Small intestine (tissue), 7 donors: ENCODE measurements at regions not wholly inside any gene's neighbourhood (a gene's known extent, or its start where the extent isn't known, plus 50 kb on each side); places are given as distances from the start of the nearest gene placed in this dataset.
A peak's percentile ranks its signal among the peaks of the same experiment; 100 is the strongest.

Experiments used
- DNase-seq, 2 donors: peaks; one replicate each; pipeline versions ENCODE4 v3.0.0 to v3.0.0-alpha.2; 2013
- FAIRE-seq: peaks from 2 replicates; lab custom pipeline; 2012; peaks lifted over from hg19 to GRCh38; lab: Jason Lieb, UNC
- H3K27ac ChIP-seq, 3 donors: one replicate each; pipeline ENCODE4 v1.5.1; 2013; ENCODE audit warnings: low read length in 2 of 3, mild to moderate bottlenecking in 2 of 3, control low read depth in 1 of 3, inconsistent platforms in 1 of 3, low read depth in 1 of 3, moderate library complexity in 1 of 3
- H3K27me3 ChIP-seq, 3 donors: one replicate each; pipeline ENCODE4 v1.6.1; 2013; ENCODE audit warnings: low read length in 3 of 3, inconsistent platforms in 1 of 3; ENCODE audit not compliant: control insufficient read depth in 3 of 3, insufficient read depth in 3 of 3
- H3K36me3 ChIP-seq, 3 donors: one replicate each; pipeline ENCODE4 v1.6.1; 2013; ENCODE audit warnings: low read length in 3 of 3, inconsistent platforms in 1 of 3, low read depth in 1 of 3, mild to moderate bottlenecking in 1 of 3, moderate library complexity in 1 of 3; ENCODE audit not compliant: control insufficient read depth in 3 of 3, insufficient read depth in 2 of 3
- H3K4me1 ChIP-seq, 3 donors: one replicate each; pipeline ENCODE4 v1.6.1; 2013; ENCODE audit warnings: low read length in 2 of 3, inconsistent platforms in 1 of 3, low read depth in 1 of 3, mild to moderate bottlenecking in 1 of 3, moderate library complexity in 1 of 3; ENCODE audit not compliant: control insufficient read depth in 3 of 3, insufficient read depth in 2 of 3
- H3K4me3 ChIP-seq, 3 donors: one replicate each; pipeline ENCODE4 v1.5.1; 2013; ENCODE audit warnings: low read length in 3 of 3, control low read depth in 1 of 3, inconsistent platforms in 1 of 3, low read depth in 1 of 3, mild to moderate bottlenecking in 1 of 3, moderate library complexity in 1 of 3
- H3K9me3 ChIP-seq, 2 donors: one replicate each; pipeline ENCODE4 v1.6.1; 2013; ENCODE audit warnings: low read depth in 1 of 2, low read length in 1 of 2; ENCODE audit not compliant: control insufficient read depth in 2 of 2, insufficient read depth in 1 of 2
- WGBS, 3 donors: extraction: QIAGEN DNeasy Blood & Tissue Kit; methylation state at CpG; one replicate each; pipeline ENCODE4 v1.1.7; 2013; 5-methylcytosine and 5-hydroxymethylcytosine counted together
- donor health status: healthy with polysubstance abuse.
- donor health status: control.
- donor health status: control.
- donor health status: Bipolar disorder and iron deficiency.
- donor health status: healthy.

GRCh38 chr10:113219446-113219845 lies 269.4 kb downstream of the TCF7L2 start:
- WGBS, 3 donors: 95 to 96% (median 96%) methylated on average over 7 of the region's 7 CpGs
- FAIRE-seq: no peak

DNA sequence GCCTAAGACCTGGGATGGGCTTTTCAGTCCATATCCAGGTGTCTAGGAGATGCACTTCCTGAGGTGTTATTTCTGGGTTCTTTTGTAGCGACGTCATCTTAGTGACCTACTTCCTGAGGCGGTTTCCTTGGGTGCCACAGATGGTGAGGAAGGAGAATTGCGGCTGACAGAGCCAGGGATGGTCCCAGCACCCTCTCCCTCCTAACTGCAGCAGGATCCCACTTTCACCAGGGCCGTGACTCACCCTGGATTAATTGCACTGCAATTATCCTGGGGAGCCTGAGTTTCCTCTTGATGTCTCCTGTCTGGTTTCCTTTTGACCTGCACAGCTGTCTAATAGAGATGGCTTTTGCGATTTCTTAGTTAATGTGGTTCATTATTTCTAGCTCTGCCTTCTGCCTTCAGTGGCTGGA lies 271.7 kb downstream of the TCF7L2 start:
- H3K4me1 ChIP-seq: no peaks in the 10 kb centered on the region
- no peak overlapping the region for H3K27ac ChIP-seq
- no peaks in the 10 kb centered on the region for H3K9me3 ChIP-seq
- DNase-seq (peak; percentile 25 to 32), FAIRE-seq (no peak)
- H3K27me3 ChIP-seq: no peaks in the 10 kb centered on the region
- 16 to 38% (median 20%) methylated on average over 6 of the region's 6 CpGs for WGBS, 3 donors
- H3K4me3 ChIP-seq: no peak overlapping the region
- H3K36me3 ChIP-seq: no peaks in the 10 kb centered on the region

More at GRCh38 chr10:113219446-113219845, 269.4 kb downstream of the TCF7L2 start:
- no peak for DNase-seq
- Histone ChIP-seq H3K27ac (no peak overlapping the region), H3K9me3 (no peaks in the 10 kb centered on the region), H3K27me3 (no peaks in the 10 kb centered on the region), H3K4me1 (no peaks in the 10 kb centered on the region), H3K36me3 (no peaks in the 10 kb centered on the region), H3K4me3 (no peak overlapping the region)

GRCh38 chr10:113222207-113222606 lies 272.2 kb downstream of the TCF7L2 start:
- FAIRE-seq (no peak), DNase-seq (no peak)
- H3K9me3 ChIP-seq: no peaks in the 10 kb centered on the region
- 45 to 63% (median 56%) methylated on average over 12 of the region's 12 CpGs for WGBS, 3 donors
- H3K4me3 ChIP-seq: no peak overlapping the region
- H3K27me3 ChIP-seq: no peaks in the 10 kb centered on the region
- H3K27ac ChIP-seq: no peak overlapping the region
- H3K36me3 ChIP-seq: no peaks in the 10 kb centered on the region
- no peaks in the 10 kb centered on the region for H3K4me1 ChIP-seq

DNA sequence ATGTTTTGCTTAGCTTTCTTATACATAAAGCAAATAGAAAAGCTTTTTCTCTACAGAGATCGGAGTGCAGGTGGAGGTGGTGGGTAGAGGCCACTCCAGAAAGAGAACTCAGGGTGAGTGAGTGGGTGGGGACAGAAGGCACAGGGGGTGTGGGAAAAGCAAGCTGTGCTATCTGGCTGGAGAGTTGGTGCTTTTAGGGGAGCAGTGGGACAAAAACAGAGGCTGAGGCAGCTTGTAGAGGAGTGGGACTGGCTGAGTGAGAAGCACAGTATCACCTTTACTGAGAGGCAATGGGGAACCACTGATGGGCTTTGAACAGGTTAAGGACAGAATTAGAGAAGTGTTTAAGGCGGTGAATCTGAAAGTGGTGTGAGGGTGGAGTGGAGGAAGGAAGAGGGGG lies 275.3 kb downstream of the TCF7L2 start:
- no peaks in the 10 kb centered on the region for H3K9me3 ChIP-seq
- no peak for FAIRE-seq
- DNase-seq: no peak
- H3K27me3 ChIP-seq: no peaks in the 10 kb centered on the region
- H3K4me3 ChIP-seq: no peak overlapping the region
- H3K36me3 ChIP-seq: no peaks in the 10 kb centered on the region
- H3K4me1 ChIP-seq: no peaks in the 10 kb centered on the region
- H3K27ac ChIP-seq: no peak overlapping the region
- 78 to 88% (median 83%) methylated on average over 2 of the region's 2 CpGs for WGBS, 3 donors

- WGBS, 3 donors: 88 to 95% (median 91%) methylated on average over 11 of the region's 11 CpGs
- no peak for FAIRE-seq
- no peaks in the 10 kb centered on the region for H3K36me3 ChIP-seq
- H3K9me3 ChIP-seq: no peaks in the 10 kb centered on the region
- DNase-seq: no peak
- no peaks in the 10 kb centered on the region for H3K27me3 ChIP-seq
- no peak overlapping the region for H3K4me3 ChIP-seq
- no peaks in the 10 kb centered on the region for H3K4me1 ChIP-seq
- no peak overlapping the region for H3K27ac ChIP-seq
These were observed 275.9 kb downstream of the TCF7L2 start for GRCh38 chr10:113225903-113226302.

- FAIRE-seq: no peak
These were observed 276.4 kb downstream of the TCF7L2 start for GRCh38 chr10:113226399-113226798.

DNA sequence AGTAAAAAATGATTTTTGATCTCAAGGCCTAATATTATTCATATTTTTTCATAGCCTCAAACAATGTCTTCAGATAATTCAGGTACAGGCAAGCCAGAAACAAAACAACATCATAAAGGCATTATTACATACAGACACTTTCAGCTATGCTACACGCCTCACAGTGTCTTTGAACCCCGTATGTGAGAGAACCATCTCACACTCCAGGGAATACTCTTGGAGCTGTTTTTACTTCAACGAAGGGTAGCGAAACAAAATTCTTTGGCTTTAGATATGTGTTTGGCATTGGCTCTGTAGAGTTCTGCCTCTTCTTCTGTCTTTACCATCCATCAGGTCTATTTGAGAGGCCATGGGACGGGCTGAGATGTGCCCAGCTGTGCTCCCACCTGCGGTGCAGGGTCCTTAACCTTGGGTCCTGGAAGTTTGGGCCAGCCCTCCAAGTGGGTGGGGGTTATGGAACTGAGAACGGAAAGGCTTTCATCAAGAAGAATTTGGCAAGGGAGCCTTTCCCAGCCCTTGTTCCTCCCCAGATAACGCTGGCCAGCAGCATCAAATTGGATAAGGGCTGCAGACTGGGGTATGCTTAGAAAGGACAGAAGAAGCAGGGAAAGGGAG lies 276.9 kb downstream of the TCF7L2 start:
- Histone ChIP-seq H3K4me1 (no peaks in the 10 kb centered on the region), H3K36me3 (no peaks in the 10 kb centered on the region), H3K27me3 (no peaks in the 10 kb centered on the region), H3K9me3 (no peaks in the 10 kb centered on the region), H3K4me3 (no peak overlapping the region), H3K27ac (no peak overlapping the region)
- DNase-seq (no peak), FAIRE-seq (no peak)
- 81 to 87% (median 82%) methylated on average over 8 of the region's 8 CpGs for WGBS, 3 donors

More at GRCh38 chr10:113226399-113226798, 276.4 kb downstream of the TCF7L2 start:
- DNase-seq: no peak
- Histone ChIP-seq H3K27me3 (no peaks in the 10 kb centered on the region), H3K4me3 (no peak overlapping the region), H3K4me1 (no peaks in the 10 kb centered on the region), H3K27ac (no peak overlapping the region), H3K9me3 (no peaks in the 10 kb centered on the region), H3K36me3 (no peaks in the 10 kb centered on the region)
- WGBS, 3 donors: 72 to 86% (median 82%) methylated on average over 8 of the region's 8 CpGs

- 75 to 85% (median 79%) methylated on average over 7 of the region's 7 CpGs for WGBS, 3 donors
- Histone ChIP-seq H3K27me3 (no peaks in the 10 kb centered on the region), H3K4me3 (no peak overlapping the region), H3K36me3 (no peaks in the 10 kb centered on the region), H3K27ac (no peak overlapping the region), H3K9me3 (no peaks in the 10 kb centered on the region), H3K4me1 (no peaks in the 10 kb centered on the region)
- FAIRE-seq: no peak
- no peak for DNase-seq
These were observed 278.5 kb downstream of the TCF7L2 start for GRCh38 chr10:113228530-113228929.
